ENCODE measurements at regions not wholly inside any gene's neighbourhood (a gene's known extent, or its start where the extent isn't known, plus 50 kb on each side); places are given as distances from the start of the nearest gene placed in this dataset.

GRCh38 chr16:88325087-88325750, 57.5 kb upstream of the ZNF469 start:
- no peak for TF ChIP-seq CTCF (IDR thresholded peaks at IDR 0.05; ENCODE audit: borderline replicate concordance, insufficient read depth, low read depth, low read length)
- H3K4me3 ChIP-seq (ENCODE audit: low read depth, low read length): no peak overlapping the region

- TF ChIP-seq CTCF (IDR thresholded peaks at IDR 0.05; ENCODE audit: borderline replicate concordance, insufficient read depth, low read depth, low read length): no peak
- no peak overlapping the region for H3K4me3 ChIP-seq (ENCODE audit: low read depth, low read length)
Observed at GRCh38 chr16:88325976-88326375, 56.8 kb upstream of the ZNF469 start.

GRCh38 chr16:88326611-88327485, 55.9 kb upstream of the ZNF469 start:
- H3K4me3 ChIP-seq (ENCODE audit: low read depth, low read length): no peak overlapping the region
- no peak for TF ChIP-seq CTCF (IDR thresholded peaks at IDR 0.05; ENCODE audit: borderline replicate concordance, insufficient read depth, low read depth, low read length)

GRCh38 chr16:88327561-88328312, 55.0 kb upstream of the ZNF469 start:
- TF ChIP-seq CTCF (IDR thresholded peaks at IDR 0.05; ENCODE audit: borderline replicate concordance, insufficient read depth, low read depth, low read length): no peak

GRCh38 chr16:88328313-88328980, 54.3 kb upstream of the ZNF469 start:
- TF ChIP-seq CTCF (IDR thresholded peaks at IDR 0.05; ENCODE audit: borderline replicate concordance, insufficient read depth, low read depth, low read length): no peak

More at GRCh38 chr16:88327561-88328312, 55.0 kb upstream of the ZNF469 start:
- H3K4me3 ChIP-seq (ENCODE audit: low read depth, low read length): no peak overlapping the region

GRCh38 chr16:88329726-88330700, 52.7 kb upstream of the ZNF469 start:
- no peak overlapping the region for H3K4me3 ChIP-seq (ENCODE audit: low read depth, low read length)
- TF ChIP-seq CTCF (IDR thresholded peaks at IDR 0.05; ENCODE audit: borderline replicate concordance, insufficient read depth, low read depth, low read length): no peak

More at GRCh38 chr16:88328313-88328980, 54.3 kb upstream of the ZNF469 start:
- H3K4me3 ChIP-seq (ENCODE audit: low read depth, low read length): no peak overlapping the region

Data from GM12875 (cell line).